Sigmoid colon (tissue), 4 donors: ENCODE measurements at regions not wholly inside any gene's neighbourhood (a gene's known extent, or its start where the extent isn't known, plus 50 kb on each side); places are given as distances from the start of the nearest gene placed in this dataset.

ENCODE experiments used
- CTCF ChIP-seq, 4 experiments: fragments of 450-650 bp in 3 of 4; fragments of 200-600 bp in 1 of 4; IDR thresholded peaks; one replicate each; pipeline ENCODE4 v1.5.1; 2016 to 2019; ENCODE audit warnings: antibody characterized with exemption in 4 of 4, mild to moderate bottlenecking in 3 of 4, moderate library complexity in 2 of 4
- EP300 ChIP-seq, 4 donors: sonication (generic); formaldehyde crosslinking; IDR thresholded peaks; one replicate each; pipeline ENCODE4 v1.6.1; 2017; ENCODE audit warnings: antibody characterized with exemption in 4 of 4
- POLR2AphosphoS5 ChIP-seq, 4 donors: sonication (generic); formaldehyde crosslinking; IDR thresholded peaks; one replicate each; pipeline ENCODE4 v1.6.1; 2017; ENCODE audit warnings: antibody characterized with exemption in 4 of 4

DNA sequence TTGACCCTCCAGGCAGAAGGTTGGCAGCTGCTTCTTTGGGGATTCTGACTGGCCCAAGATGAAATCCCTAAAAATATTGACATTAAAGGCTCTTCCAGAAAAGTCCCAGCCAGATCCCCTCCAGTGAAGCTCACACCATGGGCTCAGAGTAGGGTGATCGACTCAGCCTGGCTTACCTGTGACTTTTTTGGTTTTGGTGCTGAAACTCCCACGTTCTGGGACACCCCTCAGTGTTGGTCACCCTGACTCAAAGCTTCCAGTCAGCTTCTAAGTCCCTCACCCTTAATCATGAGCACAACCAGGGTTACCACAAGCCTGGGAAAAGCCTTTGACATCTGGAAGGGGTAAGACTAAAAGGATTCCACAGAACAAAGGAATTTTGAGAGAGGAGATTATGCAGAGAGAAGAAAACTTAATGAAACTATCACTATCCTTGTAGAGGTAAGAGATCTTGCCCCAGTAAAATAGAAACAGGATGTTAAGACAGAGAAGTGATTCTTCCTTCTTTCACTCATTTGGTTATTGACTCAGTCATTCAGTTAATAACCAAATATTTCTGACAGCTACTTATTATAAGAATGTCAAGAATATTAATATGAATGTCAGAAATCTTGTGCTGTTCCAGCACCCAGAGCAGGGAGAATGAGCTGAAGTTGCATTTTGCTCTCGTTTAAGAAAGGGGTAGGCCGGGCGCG, 66.8 kb upstream of the SEC11C start:
- TF ChIP-seq EP300 (IDR thresholded peaks at IDR 0.05) (no peak), CTCF (IDR thresholded peaks at IDR 0.05) (no peak), POLR2AphosphoS5 (IDR thresholded peaks at IDR 0.05) (no peak)
